Daoy (cell line): ENCODE measurements at regions not wholly inside any gene's neighbourhood (a gene's known extent, or its start where the extent isn't known, plus 50 kb on each side); places are given as distances from the start of the nearest gene placed in this dataset.
A peak's percentile ranks its signal among the peaks of the same experiment; 100 is the strongest.
"Not testable (repeated sequence)": the region's sequence is repeated elsewhere in the genome, so short reads cannot be mapped to it uniquely, and the experiment has no call there.

Experiments
- DNase-seq: peaks from one replicate; pipeline ENCODE4 v3.0.0-alpha.2; 2015; ENCODE audit warnings: low read depth

GRCh38 chr7:138220321-138220720 is 144.1 kb downstream of the AKR1D1 start:
- DNase-seq: not testable (repeated sequence)

- DNase-seq: not testable (repeated sequence)
Observed at GRCh38 chr7:138221388-138221787, 145.1 kb downstream of the AKR1D1 start.

- DNase-seq: no peak
Observed at GRCh38 chr7:138223402-138223879, 147.2 kb downstream of the AKR1D1 start.

DNA sequence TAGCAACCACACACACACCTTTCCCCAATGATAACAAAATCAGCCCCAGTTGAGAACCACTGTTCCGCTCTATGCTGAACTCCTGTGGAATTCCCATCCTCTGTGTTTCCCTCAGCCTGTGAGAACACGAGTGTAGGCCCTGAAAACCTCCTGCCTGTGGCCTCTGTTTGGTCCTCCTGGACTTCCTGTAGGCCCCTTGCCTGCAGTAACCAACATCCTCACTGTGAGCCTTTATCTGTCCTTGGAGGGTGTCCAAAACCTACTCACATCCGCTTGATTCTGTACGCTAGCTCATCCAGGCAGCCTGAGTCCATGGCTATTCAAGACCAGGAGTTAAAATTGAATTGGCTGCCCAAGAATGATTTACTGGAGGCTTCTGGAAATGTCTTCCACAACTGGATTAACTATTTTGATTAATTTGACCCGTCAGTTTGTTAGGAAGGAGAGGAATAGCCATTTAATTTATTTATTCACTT is 149.8 kb downstream of the AKR1D1 start:
- peak; percentile 73 for DNase-seq

DNA sequence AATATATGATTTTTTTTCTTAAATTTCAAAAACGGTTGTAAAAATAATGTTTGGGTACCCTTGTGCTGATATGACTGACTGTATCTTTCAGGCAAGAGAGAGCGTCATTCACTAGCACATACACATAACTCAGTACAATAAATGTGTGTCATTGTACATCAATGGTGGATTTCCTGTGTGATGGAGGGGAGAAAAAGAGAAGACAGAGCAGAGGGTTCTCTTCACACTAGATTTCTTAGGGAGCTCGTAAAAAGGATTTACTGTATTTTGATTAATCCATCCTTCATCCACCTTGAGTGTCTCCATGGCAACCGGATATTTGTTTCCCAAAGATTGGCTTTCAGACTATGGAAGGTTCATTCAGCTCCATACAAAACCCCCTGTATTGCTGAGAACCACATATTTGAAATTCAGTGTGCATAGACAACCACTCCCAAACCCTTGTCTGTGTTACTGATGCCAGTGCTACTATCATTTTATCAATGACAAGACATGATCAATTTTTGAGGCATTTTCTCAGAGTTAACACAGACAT is 150.6 kb downstream of the AKR1D1 start:
- DNase-seq: no peak

DNA sequence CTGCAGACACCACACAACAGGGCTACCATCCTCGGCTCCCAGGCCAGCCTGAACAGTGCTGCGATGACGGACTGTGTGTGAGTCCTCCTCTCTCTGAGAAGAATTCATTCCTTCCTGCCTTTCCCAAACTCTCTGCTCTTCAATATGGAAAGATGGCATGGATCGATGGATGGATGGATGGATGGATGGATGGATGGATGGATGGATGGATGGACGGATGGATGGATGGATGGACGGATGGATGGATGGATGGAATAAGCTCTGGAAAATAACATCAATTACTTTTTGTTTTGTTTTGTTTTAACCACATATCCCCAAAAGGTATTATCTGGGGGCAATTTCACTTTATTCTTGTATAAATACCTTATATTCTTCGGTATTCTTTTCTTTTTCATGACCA is 151.9 kb downstream of the AKR1D1 start:
- no peak for DNase-seq

- DNase-seq: no peak
Observed at GRCh38 chr7:138228769-138229168, 152.5 kb downstream of the AKR1D1 start.

- no peak for DNase-seq
Observed at GRCh38 chr7:138233189-138233588, 156.9 kb downstream of the AKR1D1 start.

- DNase-seq: no peak
Observed at GRCh38 chr7:138235207-138235606, 158.9 kb downstream of the AKR1D1 start.

DNA sequence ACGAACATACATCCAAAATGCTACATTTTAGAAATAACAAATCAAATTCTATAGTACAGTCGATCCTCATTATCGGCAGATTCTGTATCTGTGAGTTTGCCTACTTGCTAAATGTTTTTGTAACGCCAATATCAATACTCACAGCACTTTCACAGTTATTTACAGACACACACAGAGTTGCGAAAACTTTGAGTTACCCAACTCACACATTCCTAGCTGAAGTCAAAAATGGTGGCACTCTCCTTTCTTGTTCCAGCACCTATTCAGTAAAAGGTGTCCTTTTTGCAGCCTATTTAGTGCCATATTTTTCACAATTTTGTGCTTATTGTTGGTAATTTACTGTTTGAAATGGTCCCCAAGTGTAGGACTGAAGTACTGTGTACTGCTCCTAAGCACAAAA is 161.7 kb downstream of the AKR1D1 start:
- DNase-seq: no peak

- no peak for DNase-seq
Observed at GRCh38 chr7:138238734-138239659, 162.7 kb downstream of the AKR1D1 start.

DNA sequence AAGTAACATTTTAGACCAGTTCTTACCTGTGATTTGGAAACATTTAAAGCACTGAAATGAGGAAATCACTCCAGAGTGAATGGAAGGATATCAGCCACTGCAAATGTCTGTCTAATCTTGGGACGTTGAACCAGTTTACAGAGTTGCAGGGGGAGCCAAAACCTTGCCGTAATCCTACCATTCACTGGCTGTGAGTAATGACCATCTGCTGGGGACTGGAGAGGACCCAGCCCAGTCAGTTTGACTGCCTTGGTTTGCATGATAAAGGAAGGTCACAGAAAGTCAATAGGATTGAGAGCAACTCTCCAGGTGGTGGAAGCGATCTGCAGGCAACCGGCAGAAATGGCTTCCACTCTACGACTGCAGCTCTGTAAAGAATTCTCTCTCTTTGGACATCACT is 167.2 kb downstream of the AKR1D1 start:
- peak; percentile 33 for DNase-seq

DNA sequence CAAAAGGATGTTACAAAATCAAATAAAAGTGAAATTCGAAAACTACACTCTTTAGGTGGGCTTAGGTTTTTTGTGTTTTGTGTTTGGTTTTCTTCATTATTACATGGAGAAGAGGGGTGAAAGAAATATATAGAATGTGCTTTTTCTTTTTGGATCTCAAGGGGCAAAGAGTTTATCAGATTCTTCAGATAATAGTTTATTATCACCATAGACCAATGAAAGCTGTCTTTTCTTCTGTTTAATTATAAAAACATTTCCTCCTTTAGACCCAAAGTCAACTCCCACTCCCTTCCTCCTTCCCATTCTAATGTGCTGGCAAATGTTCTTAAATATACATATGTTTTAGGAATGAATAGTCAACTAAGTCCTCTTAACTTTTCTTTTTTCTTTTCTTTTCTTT is 167.6 kb downstream of the AKR1D1 start:
- no peak for DNase-seq

GRCh38 chr7:138244606-138245005 is 168.3 kb downstream of the AKR1D1 start:
- DNase-seq: no peak

GRCh38 chr7:138245216-138245615 is 169.0 kb downstream of the AKR1D1 start:
- no peak for DNase-seq

DNA sequence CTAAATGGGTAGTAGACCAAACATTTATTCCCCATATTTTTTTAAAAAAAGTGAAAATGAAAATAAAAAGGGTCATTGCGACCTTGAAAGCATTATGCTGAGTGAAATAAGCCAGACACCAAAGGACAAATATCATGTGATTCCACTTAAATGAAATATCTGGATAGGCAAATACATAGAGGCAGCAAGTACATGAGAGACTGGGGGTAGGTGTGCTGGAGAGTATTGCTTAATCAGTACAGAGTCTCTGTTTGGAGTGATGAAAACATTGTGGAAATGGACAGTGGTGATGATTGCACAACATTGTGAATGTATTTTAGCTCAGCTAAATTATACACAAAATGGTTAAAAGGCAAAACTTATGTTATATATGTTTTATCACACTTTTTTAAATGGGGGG is 169.4 kb downstream of the AKR1D1 start:
- no peak for DNase-seq

DNA sequence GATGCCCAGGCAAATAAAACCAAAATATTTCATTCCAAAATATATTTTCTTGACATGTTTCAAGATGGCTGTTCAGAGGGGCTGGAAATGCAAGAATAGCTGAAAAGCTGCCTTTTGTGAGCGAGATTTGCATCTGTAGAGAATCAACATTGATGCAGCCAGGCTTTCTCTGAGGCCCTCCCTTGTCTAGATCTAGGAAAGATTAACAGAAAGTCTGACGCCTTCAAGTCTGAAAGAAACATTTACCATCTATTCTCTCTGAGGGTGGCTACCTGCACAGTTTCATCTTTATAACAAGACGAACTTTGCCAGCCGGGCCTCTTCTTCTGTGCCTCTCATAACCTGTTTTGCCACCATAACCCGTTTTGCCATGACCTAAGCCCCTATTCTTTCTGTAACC is 170.2 kb downstream of the AKR1D1 start:
- DNase-seq: no peak

DNA sequence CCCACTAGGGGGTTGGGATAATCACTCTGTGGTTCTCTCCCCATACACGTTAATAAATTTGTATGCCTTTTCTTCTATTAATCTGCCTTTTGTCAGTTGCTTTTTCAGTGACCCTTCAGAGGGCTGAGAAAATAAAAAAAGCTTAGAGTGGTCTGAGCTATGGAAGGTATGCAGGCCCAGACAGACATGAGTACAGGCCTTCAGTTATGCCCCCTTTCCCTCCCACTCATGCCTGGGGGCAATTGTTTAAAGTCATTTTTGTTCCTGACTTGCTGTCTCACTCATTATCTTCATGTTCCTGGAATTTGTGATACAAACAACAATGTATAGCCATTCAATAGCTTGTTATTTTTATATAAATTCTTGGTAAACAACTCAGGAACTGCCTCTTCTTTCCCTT is 170.8 kb downstream of the AKR1D1 start:
- DNase-seq: no peak

- DNase-seq: no peak
Observed at GRCh38 chr7:138247568-138248333, 171.5 kb downstream of the AKR1D1 start.

GRCh38 chr7:138248609-138249008 is 172.3 kb downstream of the AKR1D1 start:
- no peak for DNase-seq

GRCh38 chr7:138249975-138250374 is 173.7 kb downstream of the AKR1D1 start:
- DNase-seq: no peak

- DNase-seq: not testable (repeated sequence)
Observed at GRCh38 chr7:138252666-138253065, 176.4 kb downstream of the AKR1D1 start.
